ENCODE measurements at regions not wholly inside any gene's neighbourhood (a gene's known extent, or its start where the extent isn't known, plus 50 kb on each side); places are given as distances from the start of the nearest gene placed in this dataset.
"Not testable (repeated sequence)": the region's sequence is repeated elsewhere in the genome, so short reads cannot be mapped to it uniquely, and the experiment has no call there.

DNA sequence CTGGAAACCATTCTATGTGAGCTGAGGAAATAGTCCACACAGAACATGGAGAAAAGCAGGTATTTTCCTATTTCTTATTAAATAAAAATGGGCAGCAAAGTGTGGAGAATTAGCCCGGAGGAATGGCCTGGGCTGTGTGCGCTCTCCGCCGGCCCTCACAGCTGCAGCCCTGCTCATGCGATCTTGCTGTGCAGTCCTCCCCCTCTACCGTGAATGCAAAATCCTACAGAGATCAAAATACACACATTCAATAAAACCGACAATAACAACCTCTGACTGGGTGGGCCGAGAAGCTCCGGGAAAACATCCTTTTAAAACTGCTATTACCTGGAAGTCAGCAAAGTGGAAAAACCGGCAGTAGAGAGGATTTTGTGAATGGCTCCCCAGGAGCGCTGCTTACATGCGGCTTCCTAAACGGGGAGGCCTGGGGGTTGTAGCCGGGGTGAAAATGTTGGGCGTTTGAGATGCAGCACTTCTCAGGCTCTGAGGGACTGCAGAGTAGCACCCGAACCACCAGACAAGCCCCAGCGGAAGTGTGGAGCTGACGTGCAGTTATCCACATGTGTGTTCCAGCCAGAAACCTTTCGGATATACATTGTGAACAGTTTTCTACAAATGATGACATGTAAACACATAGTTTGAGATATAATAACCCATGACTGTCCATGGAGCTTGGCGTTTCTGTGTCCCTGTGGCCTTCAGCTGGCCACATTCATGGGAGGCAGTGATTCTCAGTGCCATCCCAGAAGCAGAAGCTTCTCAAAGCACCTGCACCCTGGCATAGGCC, 94.2 kb upstream of the ALKAL2 start:
- no peak for DNase-seq

DNA sequence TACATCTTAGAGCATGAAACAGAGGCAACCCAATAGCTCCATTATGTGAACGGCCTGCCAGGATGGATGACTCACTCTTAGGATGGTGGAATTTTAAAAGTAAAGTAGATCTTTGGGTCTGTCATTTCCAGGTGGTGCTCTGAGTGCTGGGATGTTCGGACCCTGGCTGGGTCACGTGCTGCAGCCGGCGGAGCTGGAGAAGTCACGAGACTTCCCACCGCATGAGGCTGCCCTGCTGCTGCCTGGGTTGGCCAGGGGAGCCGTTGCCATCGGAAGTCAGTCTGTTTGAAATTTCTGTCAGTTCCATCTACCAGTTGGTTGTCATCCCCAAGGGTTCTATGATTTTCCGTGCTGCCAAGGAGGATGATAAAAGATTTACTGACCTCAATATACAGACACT, 93.3 kb upstream of the ALKAL2 start:
- DNase-seq = no peak

DNA sequence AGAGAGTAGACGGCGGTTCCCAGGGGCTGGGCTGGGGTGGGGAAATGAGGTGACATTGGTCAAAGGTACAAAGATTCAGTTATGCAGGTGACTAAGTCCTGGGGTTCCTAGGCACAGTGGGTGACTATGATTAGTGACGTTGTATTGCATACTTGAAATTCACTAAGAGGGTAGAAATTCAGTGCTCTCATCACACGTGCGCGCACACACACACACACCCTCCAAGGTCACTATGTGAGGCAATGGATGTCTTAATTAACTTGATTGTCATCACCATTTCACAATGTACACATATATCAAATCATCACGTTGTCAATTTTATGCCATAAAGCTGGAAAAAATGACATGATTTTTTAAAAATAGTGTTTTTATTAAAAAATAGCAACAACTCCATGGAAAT, 92.9 kb upstream of the ALKAL2 start:
- no peak for DNase-seq

DNA sequence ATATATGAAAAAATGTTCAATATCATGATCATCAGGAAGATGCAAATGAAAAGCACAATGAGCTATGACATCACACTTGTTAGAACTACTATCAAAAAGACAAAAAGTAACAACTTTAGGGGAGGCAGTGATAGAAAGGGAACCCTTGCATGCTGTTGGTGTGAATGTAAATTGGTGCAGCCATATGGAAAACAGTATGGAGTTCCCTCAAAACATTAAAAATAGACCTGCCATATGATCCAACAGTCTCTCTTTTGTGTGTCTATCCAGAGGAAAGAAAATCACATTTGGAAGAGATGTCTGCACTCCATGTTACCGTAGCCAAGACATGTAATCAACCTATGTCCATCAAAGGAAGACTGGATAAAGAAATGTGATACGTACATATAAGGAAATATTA, 92.3 kb upstream of the ALKAL2 start:
- no peak for DNase-seq

DNA sequence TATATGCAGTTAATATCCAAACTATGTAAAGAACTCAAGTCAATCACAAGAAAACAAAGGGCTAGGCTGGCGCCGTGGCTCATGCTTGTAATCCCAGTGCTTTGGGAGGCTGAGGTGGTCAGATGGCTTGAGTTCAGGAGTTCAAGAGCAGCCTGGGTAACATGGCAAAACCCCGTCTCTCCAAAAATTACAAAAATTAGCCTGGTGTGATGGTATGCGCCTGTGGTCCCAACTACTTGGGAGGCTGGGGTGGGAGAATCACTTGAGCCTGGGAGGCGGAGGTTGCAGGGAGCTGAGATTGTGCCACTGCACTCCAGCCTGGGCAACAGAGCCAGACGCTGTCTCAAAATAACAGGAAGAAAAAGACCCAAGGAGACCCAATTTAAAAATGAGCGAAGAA, 91.9 kb upstream of the ALKAL2 start:
- DNase-seq = no peak

DNA sequence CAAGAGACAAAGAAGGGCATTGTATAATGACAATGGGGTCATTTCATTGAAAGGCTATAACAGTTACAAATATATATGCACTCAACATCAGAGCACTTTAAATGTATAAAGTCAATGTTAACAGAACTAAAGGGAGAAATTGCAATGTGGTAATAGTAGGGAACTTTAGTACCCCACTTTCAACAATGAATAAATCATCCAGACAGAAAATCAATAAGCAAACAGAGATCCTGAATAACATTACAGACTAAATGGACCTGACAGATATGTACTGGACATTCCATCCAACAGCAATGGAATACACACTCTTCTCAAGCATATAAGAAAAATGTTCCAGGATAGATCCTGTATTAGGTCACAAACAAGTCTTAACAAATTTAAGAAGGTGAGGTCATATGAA, 90.5 kb upstream of the ALKAL2 start:
- no peak for DNase-seq

DNA sequence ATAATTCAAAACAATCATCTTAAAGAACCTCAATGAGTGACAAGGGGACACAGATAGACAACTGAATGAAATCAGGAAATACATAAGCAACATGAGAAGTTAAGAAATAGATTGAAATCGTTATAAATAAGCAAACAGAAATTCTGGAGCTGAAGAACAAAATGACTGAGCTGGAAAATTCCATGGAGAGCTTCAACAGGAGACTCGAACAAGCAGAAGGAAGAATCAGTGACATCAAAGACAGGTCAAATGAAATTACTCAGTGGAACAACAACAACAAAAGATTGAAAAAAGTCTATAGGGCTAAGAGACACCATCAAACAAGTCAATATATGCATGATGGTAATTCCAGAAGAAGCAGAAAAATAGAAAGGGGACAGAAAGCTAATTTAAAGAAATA, 89.5 kb upstream of the ALKAL2 start:
- no peak for DNase-seq

DNA sequence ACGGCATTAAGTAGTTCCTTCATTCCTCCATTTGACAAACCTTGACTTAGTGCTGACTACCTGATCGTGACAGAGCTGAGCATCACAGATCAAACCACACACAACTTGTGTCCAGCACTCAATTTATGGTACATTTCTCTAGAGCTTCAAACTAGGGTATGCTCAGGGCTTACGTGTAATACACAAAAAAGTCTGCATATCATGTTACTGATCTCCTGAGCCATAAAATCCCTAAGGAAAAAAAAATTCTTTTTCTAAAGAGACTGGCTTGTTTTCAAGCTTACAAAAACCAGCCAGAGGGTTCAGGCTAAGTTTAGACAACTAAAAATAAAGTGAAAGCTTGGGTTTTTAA, 88.0 kb upstream of the ALKAL2 start:
- no peak for DNase-seq

DNA sequence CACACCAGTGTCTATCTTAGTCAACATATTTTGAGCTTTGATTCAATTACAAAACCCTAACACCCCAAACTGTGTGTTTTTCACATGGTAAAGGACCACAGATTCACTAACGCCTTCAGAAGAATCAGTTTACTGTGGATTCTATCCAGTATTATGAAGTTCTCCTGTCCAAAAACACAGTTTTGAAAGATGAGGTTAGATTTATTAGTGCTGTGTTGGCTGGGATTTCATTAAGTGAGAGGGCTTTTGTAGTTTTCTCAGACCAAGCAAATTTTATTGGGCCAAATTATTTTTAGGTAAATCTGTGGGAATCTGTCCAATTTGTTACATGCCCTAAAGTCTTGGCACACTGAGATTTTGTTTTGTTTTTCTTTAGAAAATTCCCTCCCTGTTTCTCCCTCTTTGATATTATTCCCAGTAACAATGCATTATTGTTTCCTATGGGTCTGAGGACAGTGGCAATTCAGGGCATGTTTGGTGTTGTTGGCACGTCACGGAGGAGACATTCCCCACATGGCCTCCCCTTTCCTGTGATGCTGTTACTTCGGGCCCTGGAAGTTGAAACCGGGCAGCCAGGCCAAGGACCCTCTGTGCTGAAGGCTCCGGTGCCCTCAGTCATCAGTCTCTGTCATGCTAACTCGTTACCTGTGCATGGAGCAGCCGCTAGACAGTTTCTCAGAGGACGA, 87.5 kb upstream of the ALKAL2 start:
- DNase-seq = peak in 15 of 58 donors; percentile 5 to 45 (median 20)

DNA sequence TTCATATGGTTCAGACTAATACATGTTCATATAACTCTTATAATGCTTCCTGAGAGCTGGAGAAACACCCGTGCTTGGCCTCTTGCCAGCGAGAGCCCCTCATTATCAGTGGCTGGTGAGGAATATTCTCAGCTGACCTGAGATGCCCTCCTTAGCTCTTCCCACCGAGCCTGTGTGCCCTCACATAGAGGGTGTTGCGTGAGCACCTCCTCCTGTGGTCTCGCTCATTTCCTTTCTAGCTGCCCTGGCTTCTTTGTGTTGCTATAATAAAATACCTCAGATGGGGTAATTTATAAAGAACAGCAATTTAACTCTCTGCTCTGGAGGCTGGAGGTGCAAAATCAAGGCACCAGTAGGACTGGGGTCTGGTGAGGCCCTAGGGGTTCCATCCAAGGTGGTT, 80.5 kb upstream of the ALKAL2 start:
- DNase-seq = no peak

DNA sequence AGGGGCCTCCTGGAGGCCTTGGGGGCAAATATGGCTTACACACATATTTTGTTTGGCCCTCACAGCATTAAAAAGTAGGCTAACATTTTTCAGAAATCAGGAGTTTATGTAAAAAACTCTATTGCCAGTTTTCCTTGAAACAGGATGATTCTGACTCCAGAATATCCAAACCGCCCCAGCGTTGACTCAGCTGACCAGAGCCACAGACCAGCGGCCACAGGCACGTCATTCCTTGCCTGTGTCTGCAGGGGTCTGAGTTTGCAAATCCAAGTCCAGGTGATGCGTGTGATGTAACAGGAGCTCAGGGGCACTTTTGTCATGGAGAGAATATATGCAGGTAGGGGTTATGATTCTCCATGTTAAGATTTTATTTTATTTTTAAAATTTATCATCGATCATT, 79.4 kb upstream of the ALKAL2 start:
- DNase-seq = no peak

DNA sequence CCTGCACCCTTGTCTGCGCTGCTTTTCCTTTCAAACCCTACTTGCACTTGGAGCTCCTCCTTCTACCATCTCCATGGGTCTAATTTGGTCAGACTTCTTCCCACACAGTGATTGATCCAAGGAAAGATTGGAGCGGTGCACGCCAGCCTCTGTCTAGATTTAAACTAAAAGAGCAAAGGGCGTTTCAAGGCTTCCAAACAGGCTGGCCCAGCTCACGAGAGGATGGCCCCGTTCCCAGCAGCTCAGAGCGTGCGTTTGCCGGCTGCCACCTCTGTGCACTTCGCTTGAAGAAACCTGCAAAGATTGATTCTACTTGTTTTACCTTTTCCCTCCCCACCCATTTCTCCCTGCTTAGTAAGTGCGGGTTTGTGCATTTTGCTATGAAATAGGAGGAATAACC, 78.8 kb upstream of the ALKAL2 start:
- no peak for DNase-seq

DNA sequence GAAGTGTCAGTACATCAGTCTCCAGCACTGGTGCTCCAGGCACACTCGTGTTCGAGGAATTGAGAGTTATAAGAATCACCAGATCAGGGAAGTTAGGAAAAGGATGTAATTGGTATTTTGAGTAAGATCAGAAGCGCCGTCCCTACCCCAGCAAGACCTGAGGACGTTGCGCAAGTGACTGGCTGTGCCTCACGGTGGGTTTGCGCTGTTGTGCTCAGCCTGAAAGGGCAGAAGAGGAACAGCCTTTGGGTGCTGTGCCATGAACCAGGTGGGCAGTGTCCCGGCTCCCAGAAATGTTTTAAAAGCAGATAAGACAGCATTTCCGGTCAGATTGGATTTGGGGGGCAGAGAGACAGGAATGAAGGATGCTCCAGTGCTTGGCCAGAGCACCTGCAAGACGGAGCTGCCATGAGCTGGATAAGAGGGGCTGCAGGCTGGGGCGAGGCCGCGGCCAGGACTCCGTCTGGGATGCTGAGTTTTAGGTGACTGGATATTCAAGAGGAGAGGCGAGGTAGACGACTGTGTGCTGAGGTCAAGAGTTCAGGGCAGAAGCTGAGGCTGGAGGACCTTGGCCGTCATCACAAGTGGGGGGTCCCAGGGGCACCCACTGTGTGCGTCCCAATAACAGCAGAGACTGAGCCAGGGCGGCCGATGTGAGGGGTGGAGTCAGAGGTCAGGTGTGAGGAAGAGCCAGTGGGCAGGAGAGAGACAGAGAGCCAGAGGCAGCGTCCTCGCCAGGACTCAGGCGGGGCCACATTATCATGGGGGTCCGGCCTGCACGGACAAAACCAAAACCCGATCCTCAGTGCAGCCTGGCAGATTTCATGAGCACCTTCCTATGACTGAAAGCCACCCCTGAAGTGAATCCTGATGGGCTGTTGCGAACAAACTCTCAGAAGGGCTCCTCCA, 77.7 kb upstream of the ALKAL2 start:
- no peak for DNase-seq

DNA sequence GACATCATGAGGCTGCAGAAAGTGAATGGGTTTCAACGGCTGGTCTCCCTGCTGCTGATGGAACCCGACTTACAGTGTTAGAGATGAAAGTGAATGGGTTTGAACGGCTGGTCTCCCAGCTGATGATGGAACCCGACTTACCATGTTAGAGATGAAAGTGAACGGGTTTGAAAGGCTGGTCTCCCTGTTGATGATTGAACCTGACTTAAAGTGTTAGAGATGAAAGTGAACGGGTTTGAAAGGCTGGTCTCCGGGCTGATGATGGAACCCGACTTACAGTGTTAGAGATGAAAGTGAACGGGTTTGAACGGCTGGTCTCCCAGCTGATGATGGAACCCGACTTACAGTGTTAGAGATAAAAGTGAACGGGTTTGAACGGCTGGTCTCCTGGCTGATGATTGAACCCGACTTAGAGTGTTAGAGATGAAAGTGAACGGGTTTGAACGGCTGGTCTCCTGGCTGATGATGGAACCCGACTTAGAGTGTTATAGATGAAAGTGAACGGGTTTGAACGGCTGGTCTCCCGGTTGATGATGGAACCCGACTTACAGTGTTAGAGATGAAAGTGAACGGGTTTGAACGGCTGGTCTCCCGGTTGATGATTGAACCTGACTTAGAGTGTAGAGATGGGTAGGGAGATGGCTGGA, 76.1 kb upstream of the ALKAL2 start:
- DNase-seq = no peak

DNA sequence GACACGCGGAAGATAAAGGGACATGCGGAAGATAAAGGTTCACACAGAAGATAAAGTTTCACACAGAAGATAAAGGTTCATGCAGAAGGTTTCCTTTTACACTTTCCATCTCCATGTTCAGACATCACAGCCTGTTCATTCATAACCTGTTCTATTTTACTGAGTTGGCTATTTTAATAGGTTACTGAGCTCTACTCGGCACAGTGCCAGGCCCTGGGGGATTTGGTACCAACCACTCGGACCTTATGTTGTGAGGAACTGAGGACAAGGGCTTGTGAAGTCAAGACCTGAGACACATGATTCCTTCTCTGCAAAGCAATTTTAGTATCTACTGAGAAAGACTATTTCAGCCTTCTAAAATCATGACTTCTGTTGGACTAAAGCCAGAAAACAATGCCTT, 75.0 kb upstream of the ALKAL2 start:
- no peak for DNase-seq

DNA sequence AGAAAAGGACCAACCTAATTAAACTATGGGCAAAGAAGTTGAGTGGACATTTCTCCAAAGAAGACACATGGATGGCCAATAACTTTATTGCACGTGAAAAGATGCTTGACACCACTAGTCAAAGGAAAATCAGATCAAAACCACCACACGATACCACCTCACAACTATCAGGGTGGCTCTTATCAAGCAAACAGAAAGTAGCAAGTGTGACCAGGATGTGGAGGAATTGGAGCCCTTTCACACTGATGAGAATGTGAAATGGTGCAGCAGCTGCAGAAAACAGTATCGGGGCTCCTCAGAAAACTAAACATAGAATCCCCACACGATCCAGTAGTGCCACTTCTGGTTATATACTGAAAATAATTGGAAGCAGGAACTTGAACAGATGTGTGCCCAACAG, 72.2 kb upstream of the ALKAL2 start:
- no peak for DNase-seq

DNA sequence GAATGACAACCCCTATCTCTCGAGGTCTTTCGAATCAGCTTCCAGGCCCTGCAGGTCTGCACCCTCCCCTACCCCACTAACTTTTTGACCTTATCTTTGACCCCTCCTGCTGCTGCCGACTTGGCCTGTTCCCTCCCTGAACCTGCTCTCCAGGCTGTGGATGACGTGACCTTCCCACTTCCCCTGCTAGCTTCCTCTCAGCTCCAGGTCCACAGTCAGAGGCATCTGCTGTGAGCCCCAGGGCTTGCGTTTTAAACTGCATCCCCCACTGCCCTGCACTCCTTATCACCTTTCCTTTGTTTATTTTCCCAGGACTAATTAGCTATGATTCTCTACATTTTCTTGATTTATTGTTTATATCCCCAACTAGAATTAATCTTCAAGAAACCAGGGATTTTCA, 71.2 kb upstream of the ALKAL2 start:
- no peak for DNase-seq

DNA sequence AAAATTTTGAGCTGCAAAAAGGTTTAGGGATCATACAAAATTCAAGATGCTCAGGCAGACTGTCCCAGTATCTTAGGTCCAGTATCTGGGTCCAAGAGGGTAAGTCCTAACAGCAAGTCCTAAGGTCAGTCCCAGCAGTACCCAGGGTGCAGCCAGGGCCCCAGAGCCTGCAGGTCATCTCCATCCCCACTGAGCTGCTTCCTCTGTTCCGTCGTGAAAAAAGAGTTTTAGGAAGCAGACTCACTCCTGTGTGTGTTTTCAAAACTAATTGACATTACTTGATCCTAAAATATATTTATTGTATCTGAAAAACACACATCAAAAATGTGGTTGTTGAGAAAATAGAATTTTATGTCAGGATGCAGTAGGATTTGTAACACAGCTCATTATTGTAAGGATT, 69.9 kb upstream of the ALKAL2 start:
- DNase-seq = no peak

DNA sequence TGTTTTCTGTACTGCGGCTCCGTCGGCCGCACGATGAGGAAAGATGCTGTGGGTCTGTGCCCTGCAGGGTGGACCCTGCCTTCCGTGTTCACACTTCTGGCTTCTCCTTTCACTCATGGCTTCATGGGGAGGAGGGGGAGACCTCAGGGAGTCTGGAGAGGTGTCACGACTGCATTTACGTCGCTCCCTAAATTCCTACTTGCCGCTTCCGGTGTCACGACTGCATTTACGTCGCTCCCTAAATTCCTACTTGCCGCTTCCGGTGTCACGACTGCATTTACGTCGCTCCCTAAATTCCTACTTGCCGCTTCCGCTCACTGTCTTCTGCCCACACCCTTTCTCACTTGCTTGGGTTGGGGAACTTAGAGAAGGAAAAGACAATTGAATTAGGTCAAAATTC, 68.4 kb upstream of the ALKAL2 start:
- DNase-seq = not testable (repeated sequence)

DNA sequence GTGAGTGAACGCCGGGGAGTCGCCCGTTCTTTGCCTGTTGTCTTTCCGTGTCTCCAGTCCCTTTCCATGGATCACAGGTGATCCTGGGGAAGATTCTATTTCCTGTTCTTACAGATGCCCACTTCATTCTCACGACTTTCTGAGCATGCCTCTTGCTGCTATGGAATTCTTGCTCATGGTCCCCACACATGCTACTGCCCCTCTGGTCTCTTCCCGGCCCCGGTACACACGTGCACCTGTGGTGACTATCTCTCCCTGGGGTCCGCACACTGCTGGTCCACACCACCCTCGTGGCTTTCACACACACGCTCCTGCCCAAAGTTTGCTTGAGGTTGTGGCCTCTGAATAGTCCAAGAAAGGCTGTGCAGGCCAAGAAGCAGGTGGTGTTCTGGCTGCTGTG, 67.9 kb upstream of the ALKAL2 start:
- no peak for DNase-seq

DNA sequence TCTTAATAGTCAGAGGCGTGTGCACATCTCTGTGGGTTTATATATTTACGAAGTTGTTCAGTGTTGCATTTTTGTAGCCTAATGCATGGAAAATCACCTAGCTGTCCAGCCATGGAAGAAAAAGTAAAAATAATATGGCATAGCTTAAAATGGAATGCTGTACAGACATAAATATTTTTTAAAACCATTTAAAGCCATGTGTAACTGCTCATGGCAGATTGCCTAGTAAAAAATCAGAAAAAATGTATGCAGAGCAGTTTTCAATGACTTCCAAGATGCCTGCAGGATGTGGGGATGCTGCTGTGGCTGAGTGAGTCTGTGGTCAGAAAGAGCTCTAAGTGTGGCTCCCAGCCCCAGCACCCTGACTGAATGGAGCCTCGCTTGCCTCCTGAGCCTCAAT, 64.8 kb upstream of the ALKAL2 start:
- DNase-seq = no peak

DNA sequence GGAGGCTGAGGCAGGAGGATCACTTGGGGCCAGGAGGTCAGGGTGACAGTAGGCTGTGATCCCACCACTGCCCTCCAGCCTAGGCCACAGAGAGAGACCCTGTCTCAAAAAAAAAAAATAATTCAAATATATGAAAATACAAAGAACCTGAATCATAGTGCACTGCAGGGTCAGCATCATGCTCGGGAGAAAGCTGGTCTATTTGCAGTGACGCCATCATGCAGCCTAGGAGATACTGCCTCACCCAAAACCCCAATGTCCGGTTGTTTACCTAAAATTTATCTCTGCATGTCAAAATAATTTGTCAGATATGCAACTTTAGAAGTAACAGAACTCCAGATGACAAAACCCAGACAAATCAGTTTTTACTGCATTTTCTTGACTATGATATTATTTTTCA, 61.5 kb upstream of the ALKAL2 start:
- no peak for DNase-seq

Data from anterior cingulate cortex (tissue), 58 donors.